PC-3 (cell line): ENCODE measurements at regions not wholly inside any gene's neighbourhood (a gene's known extent, or its start where the extent isn't known, plus 50 kb on each side); places are given as distances from the start of the nearest gene placed in this dataset.

ENCODE experiments used
- ATAC-seq: fragments of 200-7000 bp; cut with Tn5 transposase; 2 replicates; pipeline ENCODE4 v1.9.1; 2020; ENCODE audit warnings: mild to moderate bottlenecking, moderate library complexity
- BruUV-seq: library from RNA; stranded (reverse); fragments of 400-500 nt; replicated peaks from 2 replicates; lab custom pipeline; 2021; lab: Mats Ljungman, UMichigan
- CTCF ChIA-PET: fragments of 300-600 bp; sonication (Branson Sonifier 250); formaldehyde crosslinking; loops from one replicate; lab custom pipeline; 2022; ENCODE audit warnings: antibody characterized with exemption; lab: Charles Lee
- POLR2A ChIA-PET: fragments of 300-600 bp; sonication (Branson Sonifier 250); formaldehyde crosslinking; loops from one replicate; lab custom pipeline; 2022; ENCODE audit warnings: antibody characterized with exemption; ENCODE audit not compliant: unreplicated experiment; lab: Charles Lee
- DNase-seq: peaks from one replicate; pipeline ENCODE4 v3.0.0-alpha.2; 2015
- H2AFZ ChIP-seq: fragments of 300-600 bp; sonication (generic); 2 replicates; pipeline ENCODE4 v1.6.0; 2016; ENCODE audit warnings: antibody characterized with exemption, low read length
- H3F3A ChIP-seq: fragments of 300-600 bp; sonication (generic); one replicate; pipeline ENCODE4 v1.6.0; 2017; ENCODE audit warnings: antibody characterized with exemption, low read length, control low read depth, mild to moderate bottlenecking; ENCODE audit not compliant: unreplicated experiment
- H3K27ac ChIP-seq: fragments of 300-600 bp; sonication (generic); 2 replicates; pipeline ENCODE4 v1.5.1; 2016; ENCODE audit warnings: mild to moderate bottlenecking, low read length
- H3K27me3 ChIP-seq: fragments of 300-600 bp; sonication (generic); 2 replicates; pipeline ENCODE4 v1.6.1; 2016; ENCODE audit warnings: low read length, mixed read lengths
- H3K36me3 ChIP-seq: fragments of 300-600 bp; sonication (generic); 2 replicates; pipeline ENCODE4 v1.6.1; 2016; ENCODE audit warnings: low read depth, mixed run types, low read length, mixed read lengths
- H3K4me1 ChIP-seq: fragments of 300-600 bp; sonication (generic); 2 replicates; pipeline ENCODE4 v1.5.1; 2016; ENCODE audit warnings: low read length; ENCODE audit not compliant: insufficient read depth
- H3K4me2 ChIP-seq: fragments of 300-600 bp; sonication (generic); 2 replicates; pipeline ENCODE4 v1.6.0; 2016; ENCODE audit warnings: low read length
- H3K4me3 ChIP-seq: fragments of 300-600 bp; sonication (generic); 2 replicates; pipeline ENCODE4 v1.5.1; 2016; ENCODE audit warnings: mild to moderate bottlenecking, low read length, mixed read lengths
- H3K79me2 ChIP-seq: fragments of 300-600 bp; sonication (generic); 2 replicates; pipeline ENCODE4 v1.6.1; 2017; ENCODE audit warnings: low read length, mixed read lengths
- H3K9ac ChIP-seq: fragments of 300-600 bp; sonication (generic); 2 replicates; pipeline ENCODE4 v1.6.0; 2016; ENCODE audit warnings: mild to moderate bottlenecking, low read length
- H3K9me2 ChIP-seq: fragments of 300-600 bp; sonication (generic); replicated peaks from 2 replicates; pipeline ENCODE4 v1.6.1; 2016; ENCODE audit warnings: mixed run types, low read length, mixed read lengths
- H3K9me3 ChIP-seq: fragments of 300-600 bp; sonication (generic); 2 replicates; pipeline ENCODE4 v1.6.1; 2016; ENCODE audit warnings: low read length, mixed read lengths
- H4K20me1 ChIP-seq: fragments of 300-600 bp; sonication (generic); 2 replicates; pipeline ENCODE4 v1.6.1; 2016; ENCODE audit warnings: low read length, mixed read lengths
- CTCF ChIP-seq: fragments of 300-600 bp; sonication (generic); conservative IDR thresholded peaks from 2 replicates; pipeline ENCODE4 v1.5.1; 2017; ENCODE audit warnings: antibody characterized with exemption, low read depth, mild to moderate bottlenecking, low read length
- EZH2 ChIP-seq: fragments of 300-600 bp; sonication (generic); IDR thresholded peaks from one replicate; pipeline ENCODE4 v1.6.1; 2017; ENCODE audit warnings: antibody characterized with exemption, mild to moderate bottlenecking, low read length; ENCODE audit not compliant: unreplicated experiment
- EZH2phosphoT487 ChIP-seq: fragments of 300-600 bp; sonication (generic); IDR thresholded peaks from 2 replicates; pipeline ENCODE4 v1.6.1; 2018; ENCODE audit warnings: mild to moderate bottlenecking, antibody characterized with exemption, low read length, borderline replicate concordance
- intact Hi-C: fragments of 100-400 bp; cut with micrococcal nuclease; formaldehyde crosslinking; loops from 2 replicates; pipeline ENCODE4 v1.9.0; 2023

- Histone ChIP-seq H3K27me3 (no peaks in the 10 kb centered on the region), H3K36me3 (no peaks in the 10 kb centered on the region), H3K79me2 (no peaks in the 10 kb centered on the region), H3K4me2 (no peak overlapping the region), H2AFZ (no peak overlapping the region), H3K9me3 (no peaks in the 10 kb centered on the region), H3K9ac (no peak overlapping the region), H3K27ac (no peak overlapping the region), H3K4me3 (no peak overlapping the region), H3F3A (no peaks in the 10 kb centered on the region), H3K4me1 (no peaks in the 10 kb centered on the region; the same call in 1 of the 2 replicates), H3K9me2 (no peaks in the 10 kb centered on the region), H4K20me1 (no peaks in the 10 kb centered on the region)
- ATAC-seq (no peak), DNase-seq (peak; percentile 23)
- intact Hi-C loops = no loop called here
- TF ChIP-seq EZH2 = no peak
- TF ChIP-seq CTCF = no peak
- TF ChIP-seq EZH2phosphoT487 = no peak
- BruUV-seq = no TSS peak
- ChIA-PET POLR2A (no interaction called here), CTCF (interaction anchor here (0.6 kb wide), 1 partner anchor 33 kb away, joined by 3 read pairs; no protein-coding TSS in a partner anchor)
These were observed 166.4 kb downstream of the PRELID2 start for GRCh38 chr5:145668714-145669113.

- no peak for ATAC-seq
- Histone ChIP-seq H3K9ac (no peak overlapping the region), H3K4me2 (no peak overlapping the region), H4K20me1 (no peaks in the 10 kb centered on the region), H3K27ac (no peak overlapping the region), H3K36me3 (no peaks in the 10 kb centered on the region), H3K9me2 (no peaks in the 10 kb centered on the region), H3F3A (no peaks in the 10 kb centered on the region), H3K9me3 (no peaks in the 10 kb centered on the region), H3K4me3 (no peak overlapping the region), H3K27me3 (no peaks in the 10 kb centered on the region), H2AFZ (no peak overlapping the region), H3K79me2 (no peaks in the 10 kb centered on the region), H3K4me1 (no peaks in the 10 kb centered on the region; the same call in 1 of the 2 replicates)
- CTCF ChIA-PET = no interaction called here
- TF ChIP-seq CTCF (no peak), EZH2 (no peak), EZH2phosphoT487 (no peak)
- intact Hi-C loops = no loop called here
- no TSS peak for BruUV-seq
- peak; percentile 1 for DNase-seq
- POLR2A ChIA-PET = no interaction called here
These were observed 167.4 kb downstream of the PRELID2 start for GRCh38 chr5:145667742-145668141.

- H3K4me1 ChIP-seq = no peaks in the 10 kb centered on the region; the same call in 1 of the 2 replicates
- no TSS peak for BruUV-seq
- POLR2A ChIA-PET = no interaction called here
- ATAC-seq (no peak), DNase-seq (no peak)
- H4K20me1 ChIP-seq = no peaks in the 10 kb centered on the region
- H3K79me2 ChIP-seq = no peaks in the 10 kb centered on the region
- H3K9me3 ChIP-seq = no peaks in the 10 kb centered on the region
- CTCF ChIA-PET = no interaction called here
- intact Hi-C loops = no loop called here
- H3F3A ChIP-seq = no peaks in the 10 kb centered on the region
- no peak overlapping the region for H3K4me2 ChIP-seq
- H3K36me3 ChIP-seq = no peaks in the 10 kb centered on the region
- H3K9me2 ChIP-seq = no peaks in the 10 kb centered on the region
- TF ChIP-seq EZH2phosphoT487 = no peak
- no peak for TF ChIP-seq EZH2
- no peak for TF ChIP-seq CTCF
- no peaks in the 10 kb centered on the region for H3K27me3 ChIP-seq
- H3K9ac ChIP-seq = no peak overlapping the region
- no peak overlapping the region for H2AFZ ChIP-seq
- H3K4me3 ChIP-seq = no peak overlapping the region
- H3K27ac ChIP-seq = no peak overlapping the region
These were observed 168.6 kb downstream of the PRELID2 start for GRCh38 chr5:145666591-145666990.
